ENCODE measurements at regions not wholly inside any gene's neighbourhood (a gene's known extent, or its start where the extent isn't known, plus 50 kb on each side); places are given as distances from the start of the nearest gene placed in this dataset.

DNA sequence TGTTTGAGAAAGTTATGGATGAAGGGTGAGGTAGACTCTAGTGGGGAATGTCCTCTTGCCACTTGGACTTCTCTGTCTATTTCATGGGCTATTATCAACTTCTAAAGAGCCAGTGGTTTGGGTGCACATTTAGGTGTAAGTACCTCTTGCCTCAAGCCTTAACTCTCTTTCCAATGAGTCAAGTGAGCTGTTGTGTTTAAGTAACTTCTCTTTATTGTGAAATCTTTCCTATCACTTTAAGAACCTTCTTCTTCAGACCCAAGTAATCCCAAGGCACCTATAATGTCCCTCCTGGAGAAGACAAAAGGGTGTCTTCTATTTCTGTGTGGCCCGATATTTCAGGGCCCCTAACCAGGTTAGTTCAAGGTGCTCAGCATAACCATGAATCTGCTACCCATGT, 90.5 kb upstream of the VPREB1 start:
- Mint-ChIP-seq H3K36me3 (ENCODE audit: insufficient read depth) (peaks cover 2% of the 10 kb centered on the region), H3K27me3 (peaks cover 28 to 43% of the 10 kb centered on the region in 2 donors), H3K9me3 (no peaks in the 10 kb centered on the region), H3K27ac (no peak overlapping the region), H3K4me1 (ENCODE audit: low read depth in 2 of 2) (peaks cover 3 to 9% of the 10 kb centered on the region in 2 donors), H3K4me3 (no peak overlapping the region)
- DNase-seq (no peak), ATAC-seq (replicated peaks) (no peak)

DNA sequence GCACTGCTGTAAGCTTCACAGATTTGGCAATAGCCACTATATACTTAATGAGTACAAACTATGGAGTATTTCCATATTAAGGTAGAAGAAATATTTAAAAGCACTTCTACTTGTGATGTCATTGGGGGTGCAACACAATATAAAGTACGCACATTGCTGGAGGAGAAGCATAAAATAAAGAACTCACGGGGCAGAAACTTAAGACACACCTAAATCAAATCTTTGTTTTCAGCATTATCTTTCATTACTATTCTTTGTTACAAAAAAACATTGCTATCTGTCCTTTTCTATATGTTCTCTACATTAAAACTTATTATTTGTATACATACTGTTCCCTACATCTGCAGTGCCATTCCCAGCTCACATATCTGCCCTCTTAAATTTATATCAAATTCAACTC, 93.3 kb upstream of the VPREB1 start:
- H3K9me3 Mint-ChIP-seq, result no peaks in the 10 kb centered on the region
- ATAC-seq (replicated peaks) (no peak), DNase-seq (no peak)
- no peak overlapping the region for H3K4me3 Mint-ChIP-seq
- H3K27ac Mint-ChIP-seq, result no peak overlapping the region
- peaks cover 2% of the 10 kb centered on the region for H3K36me3 Mint-ChIP-seq (ENCODE audit: insufficient read depth)
- H3K27me3 Mint-ChIP-seq, result peaks cover 46 to 63% of the 10 kb centered on the region in 2 donors
- H3K4me1 Mint-ChIP-seq (ENCODE audit: low read depth in 2 of 2), result no peaks in the 10 kb centered on the region

DNA sequence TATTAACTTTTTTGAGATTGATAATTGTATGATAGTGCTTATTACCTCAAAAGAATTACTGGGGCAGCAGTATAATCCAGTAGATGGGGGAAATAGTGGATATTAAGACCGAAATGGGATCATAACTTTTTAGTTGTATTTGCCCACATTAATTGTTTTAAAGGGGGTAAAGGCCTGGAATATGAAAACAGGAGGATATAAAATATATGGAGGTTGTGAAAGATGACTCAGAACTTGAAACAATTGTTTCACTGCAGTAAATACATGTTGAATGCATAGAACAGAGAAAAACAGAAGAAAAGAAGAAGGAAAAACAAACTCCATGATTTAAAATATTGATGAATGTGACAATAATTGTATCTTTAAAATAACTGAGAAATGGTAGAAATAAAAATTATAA, 94.1 kb upstream of the VPREB1 start:
- Mint-ChIP-seq H3K4me1 (ENCODE audit: low read depth in 2 of 2) (no peaks in the 10 kb centered on the region), H3K27me3 (peaks cover 46 to 63% of the 10 kb centered on the region in 2 donors), H3K36me3 (ENCODE audit: insufficient read depth) (peaks cover 2% of the 10 kb centered on the region), H3K9me3 (no peaks in the 10 kb centered on the region), H3K27ac (no peak overlapping the region), H3K4me3 (no peak overlapping the region)
- ATAC-seq (replicated peaks), result no peak
- no peak for DNase-seq

DNA sequence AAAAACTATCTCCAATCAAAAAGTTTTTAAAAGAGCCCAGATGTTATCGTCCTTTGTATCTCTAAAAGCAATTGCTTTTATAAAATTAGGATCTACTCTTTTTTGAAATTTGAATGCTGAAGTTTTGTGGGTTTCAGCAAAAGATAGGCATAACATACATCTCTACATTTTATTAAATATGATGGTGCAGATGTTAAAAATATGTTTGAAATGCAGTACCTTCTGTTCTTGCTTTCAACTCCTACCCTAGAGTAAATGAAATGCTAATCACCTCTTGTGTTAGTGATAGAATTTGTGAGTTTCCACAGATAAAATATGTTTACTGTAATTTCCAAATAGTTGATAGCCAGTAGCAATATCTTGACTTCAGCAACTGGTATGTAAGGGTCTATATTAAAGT, 95.7 kb upstream of the VPREB1 start:
- no peaks in the 10 kb centered on the region for H3K9me3 Mint-ChIP-seq
- DNase-seq, result no peak
- no peak overlapping the region for H3K4me3 Mint-ChIP-seq
- no peaks in the 10 kb centered on the region for H3K36me3 Mint-ChIP-seq (ENCODE audit: insufficient read depth)
- ATAC-seq (replicated peaks), result no peak
- no peak overlapping the region for H3K27ac Mint-ChIP-seq
- H3K27me3 Mint-ChIP-seq, result peaks cover 50 to 60% of the 10 kb centered on the region in 2 donors
- no peaks in the 10 kb centered on the region for H3K4me1 Mint-ChIP-seq (ENCODE audit: low read depth in 2 of 2)

DNA sequence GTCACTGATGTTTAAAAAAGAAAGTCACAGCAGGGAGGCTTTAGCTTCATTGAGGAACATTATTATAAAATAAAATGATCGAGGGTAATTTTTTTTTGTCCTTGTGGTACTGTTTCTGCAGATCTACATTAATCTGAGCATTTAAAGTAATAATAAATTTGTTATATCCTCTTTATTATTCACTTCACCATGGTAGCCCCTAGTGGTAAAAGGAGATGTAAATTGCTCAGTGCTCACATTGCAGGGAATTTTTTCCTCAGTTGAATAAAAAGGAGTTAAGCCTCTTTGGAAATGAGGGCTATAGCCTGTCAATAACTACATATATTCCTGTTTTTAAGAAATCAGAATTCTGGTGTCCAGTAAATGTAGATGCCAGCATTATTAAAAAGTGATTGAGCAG, 99.7 kb upstream of the VPREB1 start:
- no peak for ATAC-seq (replicated peaks)
- Mint-ChIP-seq H3K4me3 (no peak overlapping the region), H3K9me3 (no peaks in the 10 kb centered on the region), H3K27ac (no peak overlapping the region), H3K27me3 (peaks cover 57 to 76% of the 10 kb centered on the region in 2 donors), H3K36me3 (ENCODE audit: insufficient read depth) (no peaks in the 10 kb centered on the region), H3K4me1 (ENCODE audit: low read depth in 2 of 2) (no peaks in the 10 kb centered on the region)
- no peak for DNase-seq

DNA sequence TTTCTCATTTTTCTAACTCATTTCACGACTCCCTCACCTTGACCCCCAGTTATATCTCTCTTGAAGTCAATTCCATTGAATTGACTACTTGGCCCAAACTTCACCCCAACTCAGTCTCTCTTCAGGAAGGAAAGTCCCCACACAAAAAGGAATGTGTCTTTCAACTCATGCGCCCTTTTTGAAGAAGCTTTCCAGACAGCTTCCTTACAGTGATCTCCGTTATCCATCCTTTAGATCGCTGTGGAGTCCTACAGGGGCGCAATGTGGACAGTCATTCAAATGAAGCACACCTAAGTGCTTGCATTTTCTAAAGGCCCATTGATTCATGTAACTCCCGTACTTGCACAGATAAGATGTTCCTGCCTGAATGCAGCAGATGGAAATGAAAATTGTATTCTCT, 101.1 kb upstream of the VPREB1 start:
- no peak overlapping the region for H3K27ac Mint-ChIP-seq
- ATAC-seq (replicated peaks) (no peak), DNase-seq (no peak)
- no peaks in the 10 kb centered on the region for H3K4me1 Mint-ChIP-seq (ENCODE audit: low read depth in 2 of 2)
- H3K4me3 Mint-ChIP-seq, result no peak overlapping the region
- peaks cover 53 to 69% of the 10 kb centered on the region in 2 donors for H3K27me3 Mint-ChIP-seq
- H3K9me3 Mint-ChIP-seq, result no peaks in the 10 kb centered on the region
- H3K36me3 Mint-ChIP-seq (ENCODE audit: insufficient read depth), result no peaks in the 10 kb centered on the region

DNA sequence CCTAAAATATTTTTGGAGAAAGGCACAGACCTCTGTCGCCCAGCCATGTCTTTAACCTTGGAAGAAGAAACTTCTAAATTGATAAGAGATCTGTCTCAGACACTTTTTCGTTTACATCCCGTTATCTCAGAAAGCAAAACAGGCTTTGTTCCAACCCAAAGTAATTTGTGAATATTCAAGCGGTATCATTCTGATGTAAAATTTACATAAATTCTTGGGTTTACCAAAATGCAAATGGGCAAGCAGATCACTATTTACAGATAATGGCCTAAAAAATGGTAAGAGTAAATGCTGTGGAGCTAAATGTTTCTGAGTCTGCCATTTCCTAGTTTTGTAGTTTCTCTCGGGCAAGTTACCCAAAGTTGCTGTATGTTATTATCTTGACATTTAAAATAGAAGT, 101.9 kb upstream of the VPREB1 start:
- Mint-ChIP-seq H3K27me3 (peaks cover 47 to 62% of the 10 kb centered on the region in 2 donors), H3K9me3 (no peaks in the 10 kb centered on the region), H3K36me3 (ENCODE audit: insufficient read depth) (no peaks in the 10 kb centered on the region), H3K4me3 (no peak overlapping the region), H3K4me1 (ENCODE audit: low read depth in 2 of 2) (no peaks in the 10 kb centered on the region), H3K27ac (no peak overlapping the region)
- no peak for ATAC-seq (replicated peaks)
- no peak for DNase-seq

DNA sequence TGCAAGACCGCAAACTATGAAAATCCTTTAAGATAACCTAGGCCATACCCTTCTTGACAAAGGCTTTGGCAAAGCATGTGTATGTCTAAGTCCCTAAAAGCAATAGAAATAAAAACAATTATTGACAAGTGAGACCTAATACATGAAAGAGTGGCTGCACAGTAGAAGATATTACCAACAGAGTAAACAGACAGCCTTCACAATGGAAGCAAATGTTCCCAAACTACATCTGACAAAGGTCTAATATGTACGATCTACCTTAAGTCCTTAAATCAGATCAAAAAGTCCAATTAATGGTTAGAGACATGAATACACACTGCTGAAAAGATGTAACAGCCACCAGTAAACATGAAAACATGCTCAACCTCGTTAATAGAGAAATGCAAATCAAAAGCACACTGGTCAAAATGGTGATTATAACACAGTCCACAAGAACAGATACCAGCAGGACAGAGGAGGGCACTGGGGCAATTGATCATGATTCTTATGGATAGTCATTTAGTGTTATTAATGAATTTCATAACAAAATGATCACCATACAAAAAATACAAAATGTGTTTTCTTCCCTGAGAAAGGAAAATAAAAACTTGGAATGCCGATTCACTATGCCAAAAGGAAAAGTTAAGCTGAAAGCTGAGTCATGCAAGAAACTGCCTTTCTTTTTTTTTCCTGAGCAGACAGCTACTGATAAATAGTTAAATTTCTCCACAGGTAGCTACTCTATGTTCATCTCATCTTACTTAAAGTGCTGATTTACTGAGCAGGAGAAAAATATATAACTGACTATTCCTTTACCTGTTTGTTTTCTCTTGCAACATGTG, 102.6 kb upstream of the VPREB1 start:
- H3K27me3 Mint-ChIP-seq, result peaks cover 40 to 55% of the 10 kb centered on the region in 2 donors
- no peak for DNase-seq
- H3K9me3 Mint-ChIP-seq, result no peaks in the 10 kb centered on the region
- no peaks in the 10 kb centered on the region for H3K4me1 Mint-ChIP-seq (ENCODE audit: low read depth in 2 of 2)
- H3K27ac Mint-ChIP-seq, result no peak overlapping the region
- no peak for ATAC-seq (replicated peaks)
- H3K4me3 Mint-ChIP-seq, result no peak overlapping the region
- H3K36me3 Mint-ChIP-seq (ENCODE audit: insufficient read depth), result no peaks in the 10 kb centered on the region

DNA sequence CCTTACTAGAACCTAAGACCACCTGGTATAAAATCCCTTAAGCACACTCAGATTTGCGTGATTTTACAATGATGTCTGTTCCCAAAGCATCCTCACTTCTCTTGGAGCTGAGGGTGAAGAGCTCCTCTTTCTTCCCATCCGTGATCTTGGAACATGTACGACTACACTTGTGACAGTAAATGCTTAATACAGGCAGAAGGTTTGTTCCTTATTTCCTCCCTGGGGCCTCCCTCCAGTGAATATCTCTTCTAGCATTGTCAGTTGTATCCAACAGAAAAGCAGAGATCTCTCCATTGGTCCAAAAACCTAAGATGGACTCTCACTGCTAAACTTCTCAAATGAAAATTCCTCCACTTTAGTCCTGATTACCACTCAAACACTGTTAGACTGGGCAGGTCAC, 103.6 kb upstream of the VPREB1 start:
- ATAC-seq (replicated peaks), result no peak
- peaks cover 35 to 49% of the 10 kb centered on the region in 2 donors for H3K27me3 Mint-ChIP-seq

DNA sequence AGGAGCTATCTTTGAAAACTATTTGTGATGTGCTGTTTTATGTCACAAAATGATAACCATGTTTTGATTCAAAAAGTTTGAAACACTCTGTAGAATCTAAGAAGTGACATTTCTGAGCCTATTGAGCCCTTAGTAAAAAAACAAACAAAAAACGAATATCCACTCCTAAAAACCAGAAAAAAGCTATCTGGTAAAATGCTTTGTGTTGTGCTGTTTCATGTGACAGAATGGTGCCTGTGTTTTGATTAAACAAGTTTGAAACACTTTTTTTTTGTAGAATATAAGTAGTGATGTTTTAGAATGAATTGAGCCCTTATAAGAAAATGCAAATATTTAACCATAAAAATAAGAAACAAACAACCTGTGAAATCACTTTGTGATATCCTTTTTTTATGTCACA, 105.2 kb upstream of the VPREB1 start:
- H3K27ac Mint-ChIP-seq, result no peak overlapping the region
- DNase-seq, result no peak
- H3K27me3 Mint-ChIP-seq, result peaks cover 30 to 39% of the 10 kb centered on the region in 2 donors
- no peaks in the 10 kb centered on the region for H3K9me3 Mint-ChIP-seq
- H3K4me3 Mint-ChIP-seq, result no peak overlapping the region
- ATAC-seq (replicated peaks), result no peak
- H3K36me3 Mint-ChIP-seq (ENCODE audit: insufficient read depth), result no peaks in the 10 kb centered on the region
- no peaks in the 10 kb centered on the region for H3K4me1 Mint-ChIP-seq (ENCODE audit: low read depth in 2 of 2)

More for the DNA sequence above, 103.6 kb upstream of the VPREB1 start:
- DNase-seq, result no peak
- H3K4me3 Mint-ChIP-seq, result no peak overlapping the region
- no peaks in the 10 kb centered on the region for H3K36me3 Mint-ChIP-seq (ENCODE audit: insufficient read depth)
- no peaks in the 10 kb centered on the region for H3K4me1 Mint-ChIP-seq (ENCODE audit: low read depth in 2 of 2)
- H3K9me3 Mint-ChIP-seq, result no peaks in the 10 kb centered on the region
- no peak overlapping the region for H3K27ac Mint-ChIP-seq

DNA sequence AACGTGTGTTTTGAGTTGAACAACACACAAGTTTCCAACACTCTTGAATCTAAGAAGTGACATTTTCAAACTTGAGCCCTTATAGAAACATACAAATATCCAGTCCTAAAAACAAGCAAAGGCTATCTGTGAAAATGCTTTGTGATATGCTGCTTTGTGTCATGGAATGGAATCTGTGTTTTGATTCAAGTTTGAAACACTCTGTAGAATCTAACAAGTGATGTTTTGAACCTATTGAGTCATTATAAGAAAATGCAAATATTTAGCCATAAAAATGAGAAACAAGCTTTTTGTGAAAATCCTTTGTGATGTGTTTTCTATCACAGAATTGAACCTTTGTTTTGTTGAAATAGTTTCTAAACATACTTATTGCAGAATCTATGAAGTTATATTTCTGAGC, 105.7 kb upstream of the VPREB1 start:
- no peaks in the 10 kb centered on the region for H3K9me3 Mint-ChIP-seq
- H3K27ac Mint-ChIP-seq, result no peak overlapping the region

DNA sequence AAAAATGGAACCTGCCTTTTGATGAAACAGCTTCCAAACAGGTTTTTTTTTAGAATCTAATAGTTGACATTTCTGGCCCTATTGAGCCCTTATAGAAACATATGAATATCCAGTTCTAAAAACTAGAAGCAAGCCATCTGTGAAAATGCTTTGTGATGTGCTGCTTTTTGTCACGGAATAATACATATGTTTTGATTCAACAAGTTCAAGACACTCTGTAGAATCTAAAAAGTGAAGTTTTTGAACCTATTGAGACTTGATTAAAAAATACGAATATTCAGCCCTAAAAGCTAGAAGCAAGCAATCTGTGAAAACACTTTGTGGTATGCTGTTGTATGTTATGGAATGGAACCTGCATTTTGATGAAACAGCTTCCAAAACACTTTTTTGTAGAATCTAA, 106.7 kb upstream of the VPREB1 start:
- Mint-ChIP-seq H3K9me3 (no peaks in the 10 kb centered on the region), H3K27ac (no peak overlapping the region), H3K4me3 (no peak overlapping the region), H3K36me3 (ENCODE audit: insufficient read depth) (no peaks in the 10 kb centered on the region), H3K4me1 (ENCODE audit: low read depth in 2 of 2) (no peaks in the 10 kb centered on the region), H3K27me3 (peaks cover 25 to 30% of the 10 kb centered on the region in 2 donors)
- no peak for DNase-seq
- no peak for ATAC-seq (replicated peaks)

More for the DNA sequence above, 105.7 kb upstream of the VPREB1 start:
- DNase-seq, result no peak
- peaks cover 30 to 39% of the 10 kb centered on the region in 2 donors for H3K27me3 Mint-ChIP-seq
- no peak overlapping the region for H3K4me3 Mint-ChIP-seq
- no peaks in the 10 kb centered on the region for H3K36me3 Mint-ChIP-seq (ENCODE audit: insufficient read depth)
- H3K4me1 Mint-ChIP-seq (ENCODE audit: low read depth in 2 of 2), result no peaks in the 10 kb centered on the region
- no peak for ATAC-seq (replicated peaks)

DNA sequence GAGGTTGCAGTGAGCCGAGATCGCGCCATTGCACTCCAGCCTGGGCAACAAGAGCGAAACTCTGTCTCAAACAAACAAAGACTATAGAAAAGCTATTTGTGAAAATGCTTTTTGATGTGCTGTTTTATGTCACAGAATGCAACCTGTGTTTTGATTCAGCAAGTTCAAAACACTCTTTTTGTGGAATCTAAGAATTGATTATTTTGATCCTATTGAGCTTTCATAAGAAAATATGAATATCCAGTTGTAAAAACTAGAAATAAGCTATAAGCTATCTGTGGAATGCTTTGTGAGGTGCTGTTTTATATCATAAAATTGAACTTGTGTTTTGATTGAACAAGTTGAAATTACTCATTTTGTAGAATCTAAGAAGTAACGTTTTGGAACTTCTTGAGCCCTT, 110.7 kb upstream of the VPREB1 start:
- Mint-ChIP-seq H3K4me1 (ENCODE audit: low read depth in 2 of 2) (no peaks in the 10 kb centered on the region), H3K27ac (no peak overlapping the region), H3K36me3 (ENCODE audit: insufficient read depth) (no peaks in the 10 kb centered on the region), H3K4me3 (no peak overlapping the region), H3K27me3 (peaks cover 7 to 8% of the 10 kb centered on the region in 2 donors), H3K9me3 (no peaks in the 10 kb centered on the region)
- ATAC-seq (replicated peaks) (no peak), DNase-seq (no peak)

DNA sequence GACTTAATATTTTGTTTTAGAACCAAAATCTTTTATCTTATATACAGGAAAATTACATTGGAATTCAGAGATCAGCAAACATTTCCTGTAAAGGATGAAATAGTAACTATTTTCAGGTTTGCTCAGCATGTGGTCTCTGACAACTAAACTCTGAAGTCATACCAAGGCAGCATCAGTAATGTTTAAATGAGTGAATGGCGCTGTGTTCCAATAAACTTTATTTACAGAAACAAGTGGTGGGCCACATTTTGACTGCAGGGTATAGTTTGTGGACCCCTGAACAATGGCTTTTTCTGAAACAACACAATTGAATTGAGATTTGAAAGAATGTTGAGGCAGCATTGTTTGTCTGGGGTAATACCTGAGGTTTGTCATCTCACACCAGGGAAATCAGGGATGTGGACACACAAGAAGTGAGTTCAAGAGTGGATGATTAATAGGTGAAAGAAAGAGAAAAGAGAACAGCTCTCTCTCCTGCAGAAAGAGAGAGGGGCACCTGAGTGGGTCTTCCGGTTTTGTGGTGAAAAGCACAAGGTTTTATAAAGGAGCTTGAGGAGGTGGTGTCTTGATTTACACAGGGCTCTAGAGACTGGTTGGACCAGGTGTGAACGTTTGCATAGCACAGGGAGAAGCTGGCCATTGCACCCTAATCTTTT, 113.5 kb upstream of the VPREB1 start:
- Mint-ChIP-seq H3K36me3 (ENCODE audit: insufficient read depth) (no peaks in the 10 kb centered on the region), H3K27me3 (peaks cover 7 to 14% of the 10 kb centered on the region in 2 donors), H3K4me3 (no peak overlapping the region), H3K9me3 (no peaks in the 10 kb centered on the region), H3K27ac (no peak overlapping the region), H3K4me1 (ENCODE audit: low read depth in 2 of 2) (no peaks in the 10 kb centered on the region)
- ATAC-seq (replicated peaks), result no peak
- DNase-seq, result no peak

Data from effector memory CD8-positive, alpha-beta T cell (primary cell).